ENCODE measurements at regions not wholly inside any gene's neighbourhood (a gene's known extent, or its start where the extent isn't known, plus 50 kb on each side); places are given as distances from the start of the nearest gene placed in this dataset.
A peak's percentile ranks its signal among the peaks of the same experiment; 100 is the strongest.

DNA sequence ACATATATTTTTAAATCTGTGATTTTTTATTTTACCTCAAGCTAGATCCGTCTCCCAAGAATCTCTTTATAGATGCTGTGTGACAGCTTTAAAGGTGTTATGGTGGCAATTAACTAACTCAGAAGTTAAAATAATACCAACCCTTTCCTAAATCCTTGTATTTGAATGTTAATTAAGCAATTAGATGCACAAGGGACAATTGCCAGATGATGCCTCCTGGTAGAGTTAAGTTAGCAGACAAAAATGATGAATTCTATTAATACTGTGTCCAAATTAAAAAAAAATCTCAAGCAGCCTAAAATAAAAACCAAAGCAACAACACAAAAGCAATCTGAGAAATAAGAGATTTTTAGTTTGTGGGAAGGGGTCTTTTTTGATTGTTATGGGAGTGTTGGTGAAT is 78.9 kb downstream of the FANCF start:
- Mint-ChIP-seq H3K9me3 (no peaks in the 10 kb centered on the region), H3K27me3 (ENCODE audit: insufficient read depth) (no peaks in the 10 kb centered on the region), H3K27ac (no peak overlapping the region), H3K36me3 (ENCODE audit: low read depth) (no peaks in the 10 kb centered on the region), H3K4me1 (no peaks in the 10 kb centered on the region), H3K4me3 (no peak overlapping the region)
- no CpG with 5 or more reads among the region's 1 CpG for WGBS, 2 experiments (ENCODE audit: insufficient coverage in 1 of 2, insufficient read length in 1 of 2)
- Histone ChIP-seq H3K27ac (ENCODE audit: low read depth, low read length) (no peak overlapping the region), H3K9me3 (ENCODE audit: control insufficient read depth, low read length) (no peaks in the 10 kb centered on the region), H3K9ac (ENCODE audit: extremely low read depth, low read length, poor library complexity, severe bottlenecking) (no peak overlapping the region), H3K36me3 (ENCODE audit: control insufficient read depth, insufficient read depth, low read length) (no peaks in the 10 kb centered on the region), H3K27me3 (ENCODE audit: control insufficient read depth, insufficient read depth, low read length, poor library complexity, severe bottlenecking) (no peaks in the 10 kb centered on the region), H3K4me3 (ENCODE audit: low read length) (no peak overlapping the region), H3K4me1 (ENCODE audit: control insufficient read depth, insufficient read depth, low read length) (no peaks in the 10 kb centered on the region)
- no peak for DNase-seq
- TF ChIP-seq, protein P1, sequence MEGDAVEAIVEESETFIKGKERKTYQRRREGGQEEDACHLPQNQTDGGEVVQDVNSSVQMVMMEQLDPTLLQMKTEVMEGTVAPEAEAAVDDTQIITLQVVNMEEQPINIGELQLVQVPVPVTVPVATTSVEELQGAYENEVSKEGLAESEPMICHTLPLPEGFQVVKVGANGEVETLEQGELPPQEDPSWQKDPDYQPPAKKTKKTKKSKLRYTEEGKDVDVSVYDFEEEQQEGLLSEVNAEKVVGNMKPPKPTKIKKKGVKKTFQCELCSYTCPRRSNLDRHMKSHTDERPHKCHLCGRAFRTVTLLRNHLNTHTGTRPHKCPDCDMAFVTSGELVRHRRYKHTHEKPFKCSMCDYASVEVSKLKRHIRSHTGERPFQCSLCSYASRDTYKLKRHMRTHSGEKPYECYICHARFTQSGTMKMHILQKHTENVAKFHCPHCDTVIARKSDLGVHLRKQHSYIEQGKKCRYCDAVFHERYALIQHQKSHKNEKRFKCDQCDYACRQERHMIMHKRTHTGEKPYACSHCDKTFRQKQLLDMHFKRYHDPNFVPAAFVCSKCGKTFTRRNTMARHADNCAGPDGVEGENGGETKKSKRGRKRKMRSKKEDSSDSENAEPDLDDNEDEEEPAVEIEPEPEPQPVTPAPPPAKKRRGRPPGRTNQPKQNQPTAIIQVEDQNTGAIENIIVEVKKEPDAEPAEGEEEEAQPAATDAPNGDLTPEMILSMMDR (conservative IDR thresholded peaks at IDR 0.05): no peak

DNA sequence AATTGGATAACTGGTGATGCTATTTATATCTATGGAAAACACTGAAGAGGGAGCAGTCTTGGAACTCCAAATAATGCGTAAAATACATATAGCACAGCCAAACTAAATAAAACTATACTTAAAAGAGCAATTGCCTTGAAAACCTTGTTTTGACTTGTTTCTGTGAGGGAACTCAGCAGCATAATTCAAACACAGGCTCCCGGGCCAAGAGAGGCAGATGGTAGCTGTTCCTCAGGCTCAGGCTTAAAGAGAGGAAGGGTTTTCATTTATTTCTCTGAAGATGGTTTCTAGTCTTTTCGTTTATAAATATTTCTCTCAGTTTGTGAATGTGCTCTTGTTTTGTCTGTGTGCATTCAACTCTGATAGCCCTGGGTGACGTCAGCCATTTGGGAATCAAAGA is 82.4 kb downstream of the FANCF start:
- Histone ChIP-seq H3K4me3 (ENCODE audit: low read length) (no peak overlapping the region), H3K27ac (ENCODE audit: low read depth, low read length) (no peak overlapping the region), H3K36me3 (ENCODE audit: control insufficient read depth, insufficient read depth, low read length) (no peaks in the 10 kb centered on the region), H3K9me3 (ENCODE audit: control insufficient read depth, low read length) (no peaks in the 10 kb centered on the region), H3K9ac (ENCODE audit: extremely low read depth, low read length, poor library complexity, severe bottlenecking) (no peak overlapping the region), H3K27me3 (ENCODE audit: control insufficient read depth, insufficient read depth, low read length, poor library complexity, severe bottlenecking) (no peaks in the 10 kb centered on the region), H3K4me1 (ENCODE audit: control insufficient read depth, insufficient read depth, low read length) (no peaks in the 10 kb centered on the region)
- WGBS, 2 experiments (ENCODE audit: insufficient coverage in 1 of 2, insufficient read length in 1 of 2): 80 to 91% methylated on average over 1 to 4 of the region's 4 CpGs
- DNase-seq: no peak
- Mint-ChIP-seq H3K9me3 (no peaks in the 10 kb centered on the region), H3K27ac (no peak overlapping the region), H3K4me3 (no peak overlapping the region), H3K27me3 (ENCODE audit: insufficient read depth) (no peaks in the 10 kb centered on the region), H3K36me3 (ENCODE audit: low read depth) (no peaks in the 10 kb centered on the region), H3K4me1 (no peaks in the 10 kb centered on the region)
- TF ChIP-seq, protein P1 (conservative IDR thresholded peaks at IDR 0.05): no peak

DNA sequence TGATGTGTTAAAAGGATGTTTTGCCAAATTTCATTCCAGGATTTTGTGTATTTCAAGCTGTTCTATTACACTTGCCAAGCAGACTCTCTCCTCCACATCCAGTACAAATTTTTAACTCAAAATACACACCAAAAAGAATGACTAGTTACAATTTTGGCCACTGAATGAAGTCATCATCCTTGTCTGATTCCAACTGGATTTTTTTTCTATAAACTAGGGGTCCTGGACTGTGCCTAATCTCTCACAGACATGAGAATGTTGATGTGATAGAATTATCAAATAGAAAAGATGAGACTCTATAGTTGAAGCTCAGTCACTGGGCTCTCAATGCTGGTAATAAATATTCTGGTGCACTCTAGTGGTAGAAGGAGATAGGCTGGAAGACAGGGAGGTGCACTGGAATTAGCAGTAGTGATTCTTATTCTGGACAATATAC is 85.8 kb downstream of the FANCF start:
- Histone ChIP-seq H3K27me3 (ENCODE audit: control insufficient read depth, insufficient read depth, low read length, poor library complexity, severe bottlenecking) (no peaks in the 10 kb centered on the region), H3K4me3 (ENCODE audit: low read length) (no peak overlapping the region), H3K9me3 (ENCODE audit: control insufficient read depth, low read length) (no peaks in the 10 kb centered on the region), H3K9ac (ENCODE audit: extremely low read depth, low read length, poor library complexity, severe bottlenecking) (no peak overlapping the region), H3K36me3 (ENCODE audit: control insufficient read depth, insufficient read depth, low read length) (no peaks in the 10 kb centered on the region), H3K27ac (ENCODE audit: low read depth, low read length) (peak overlapping the region; percentile 58), H3K4me1 (ENCODE audit: control insufficient read depth, insufficient read depth, low read length) (no peaks in the 10 kb centered on the region)
- Mint-ChIP-seq H3K36me3 (ENCODE audit: low read depth) (no peaks in the 10 kb centered on the region), H3K4me1 (no peaks in the 10 kb centered on the region), H3K27ac (no peak overlapping the region), H3K4me3 (no peak overlapping the region), H3K9me3 (no peaks in the 10 kb centered on the region), H3K27me3 (ENCODE audit: insufficient read depth) (no peaks in the 10 kb centered on the region)
- DNase-seq: no peak
- TF ChIP-seq, protein P1 (conservative IDR thresholded peaks at IDR 0.05): peak; percentile 74
